MM.1S (cell line): ENCODE measurements at regions not wholly inside any gene's neighbourhood (a gene's known extent, or its start where the extent isn't known, plus 50 kb on each side); places are given as distances from the start of the nearest gene placed in this dataset.
A peak's percentile ranks its signal among the peaks of the same experiment; 100 is the strongest.

ENCODE experiments used
- EZH2 ChIP-seq: fragments of 300-600 bp; sonication (generic); optimal IDR thresholded peaks from 2 replicates; pipeline ENCODE3; 2017; ENCODE audit warnings: low read depth, mild to moderate bottlenecking, antibody characterized with exemption, low read length, mixed read lengths
- EZH2phosphoT487 ChIP-seq: fragments of 300-600 bp; sonication (generic); IDR thresholded peaks from 2 replicates; pipeline ENCODE4 v1.6.1; 2018; ENCODE audit warnings: antibody characterized with exemption, low read length
- TF ChIP-seq, protein P1 (sequence below): fragments of 300-600 bp; sonication (generic); IDR thresholded peaks from 2 replicates; pipeline ENCODE4 v1.5.1; 2016; ENCODE audit warnings: antibody characterized with exemption, low read length, mixed read lengths

GRCh38 chr22:25334162-25334490 lies 114.7 kb downstream of the CRYBB2 start:
- TF ChIP-seq, protein P1, sequence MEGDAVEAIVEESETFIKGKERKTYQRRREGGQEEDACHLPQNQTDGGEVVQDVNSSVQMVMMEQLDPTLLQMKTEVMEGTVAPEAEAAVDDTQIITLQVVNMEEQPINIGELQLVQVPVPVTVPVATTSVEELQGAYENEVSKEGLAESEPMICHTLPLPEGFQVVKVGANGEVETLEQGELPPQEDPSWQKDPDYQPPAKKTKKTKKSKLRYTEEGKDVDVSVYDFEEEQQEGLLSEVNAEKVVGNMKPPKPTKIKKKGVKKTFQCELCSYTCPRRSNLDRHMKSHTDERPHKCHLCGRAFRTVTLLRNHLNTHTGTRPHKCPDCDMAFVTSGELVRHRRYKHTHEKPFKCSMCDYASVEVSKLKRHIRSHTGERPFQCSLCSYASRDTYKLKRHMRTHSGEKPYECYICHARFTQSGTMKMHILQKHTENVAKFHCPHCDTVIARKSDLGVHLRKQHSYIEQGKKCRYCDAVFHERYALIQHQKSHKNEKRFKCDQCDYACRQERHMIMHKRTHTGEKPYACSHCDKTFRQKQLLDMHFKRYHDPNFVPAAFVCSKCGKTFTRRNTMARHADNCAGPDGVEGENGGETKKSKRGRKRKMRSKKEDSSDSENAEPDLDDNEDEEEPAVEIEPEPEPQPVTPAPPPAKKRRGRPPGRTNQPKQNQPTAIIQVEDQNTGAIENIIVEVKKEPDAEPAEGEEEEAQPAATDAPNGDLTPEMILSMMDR, result peak; percentile 66
- TF ChIP-seq EZH2, result no peak
- no peak for TF ChIP-seq EZH2phosphoT487
